HepG2 (cell line): ENCODE measurements at regions not wholly inside any gene's neighbourhood (a gene's known extent, or its start where the extent isn't known, plus 50 kb on each side); places are given as distances from the start of the nearest gene placed in this dataset.
A peak's percentile ranks its signal among the peaks of the same experiment; 100 is the strongest.

Source experiments
- CEBPB ChIP-seq: IDR thresholded peaks from 2 replicates; pipeline ENCODE4 v1.6.1; 2011; ENCODE audit warnings: low read depth, low read length, improper control_type of control experiment, borderline replicate concordance
- HDAC1 ChIP-seq: sonication (generic); formaldehyde crosslinking; IDR thresholded peaks from 2 replicates; pipeline ENCODE4 v1.5.1; 2020; ENCODE audit warnings: mild to moderate bottlenecking, missing genetic modification reagents
- MBD4 ChIP-seq: IDR thresholded peaks from 2 replicates; pipeline ENCODE4 v1.6.1; 2012; ENCODE audit warnings: low read length, inconsistent platforms, borderline replicate concordance
- MXD4 ChIP-seq: IDR thresholded peaks from 2 replicates; pipeline ENCODE4 v1.6.1; 2016; ENCODE audit warnings: mild to moderate bottlenecking, missing biosample characterization, missing genetic modification reagents
- MYNN ChIP-seq: sonication (generic); formaldehyde crosslinking; IDR thresholded peaks from 2 replicates; pipeline ENCODE4 v1.4.0; 2020; ENCODE audit warnings: mild to moderate bottlenecking, low read depth, missing genetic modification reagents
- MYPOP ChIP-seq: sonication (generic); formaldehyde crosslinking; IDR thresholded peaks from 2 replicates; pipeline ENCODE4 v1.8.1; 2023; ENCODE audit warnings: mild to moderate bottlenecking, moderate library complexity, missing genetic modification reagents
- SSRP1 ChIP-seq: IDR thresholded peaks from 2 replicates; pipeline ENCODE4 v1.6.1; 2016; ENCODE audit warnings: control low read depth
- ZBTB7A ChIP-seq: sonication (generic); formaldehyde crosslinking; IDR thresholded peaks from 2 replicates; pipeline ENCODE4 v1.8.0; 2022; ENCODE audit warnings: mild to moderate bottlenecking, missing genetic modification reagents
- ZNF17 ChIP-seq: sonication (generic); formaldehyde crosslinking; IDR thresholded peaks from 2 replicates; pipeline ENCODE4 v1.5.0; 2020; ENCODE audit warnings: mild to moderate bottlenecking, missing genetic modification reagents
- ZNF354B ChIP-seq: sonication (generic); formaldehyde crosslinking; IDR thresholded peaks from 2 replicates; pipeline ENCODE4 v1.8.0; 2022; ENCODE audit warnings: mild to moderate bottlenecking, missing genetic modification reagents
- ZNF367 ChIP-seq: sonication (generic); formaldehyde crosslinking; IDR thresholded peaks from 2 replicates; pipeline ENCODE4 v1.4.0; 2020; ENCODE audit warnings: missing genetic modification reagents, borderline replicate concordance
- ZNF564 ChIP-seq: sonication (generic); formaldehyde crosslinking; IDR thresholded peaks from 2 replicates; pipeline ENCODE4 v1.8.1; 2023; ENCODE audit warnings: mild to moderate bottlenecking, missing genetic modification reagents
- ZNF724P ChIP-seq: sonication (generic); formaldehyde crosslinking; IDR thresholded peaks from 2 replicates; pipeline ENCODE4 v1.8.0; 2022; ENCODE audit warnings: missing genetic modification reagents, borderline replicate concordance
- ZZZ3 ChIP-seq: sonication (generic); formaldehyde crosslinking; IDR thresholded peaks from 2 replicates; pipeline ENCODE4 v1.4.0; 2020; ENCODE audit warnings: missing genetic modification reagents, mild to moderate bottlenecking, borderline replicate concordance
- TF ChIP-seq, protein P1 (sequence below): sonication (generic); formaldehyde crosslinking; IDR thresholded peaks from 2 replicates; pipeline ENCODE4 v1.9.0; 2021; ENCODE audit warnings: missing genetic modification reagents, mild to moderate bottlenecking, borderline replicate concordance
- TF ChIP-seq, protein P2 (sequence below): sonication (generic); formaldehyde crosslinking; IDR thresholded peaks from 2 replicates; pipeline ENCODE4 v1.4.0; 2020; ENCODE audit warnings: missing genetic modification reagents
- TF ChIP-seq, protein P3 (sequence below): IDR thresholded peaks from 2 replicates; pipeline ENCODE4 v1.6.1; 2016; ENCODE audit warnings: low read depth
- TF ChIP-seq, protein P4 (sequence below): sonication (generic); formaldehyde crosslinking; IDR thresholded peaks from 2 replicates; pipeline ENCODE4 v1.4.0; 2020; ENCODE audit warnings: mild to moderate bottlenecking, missing genetic modification reagents

DNA sequence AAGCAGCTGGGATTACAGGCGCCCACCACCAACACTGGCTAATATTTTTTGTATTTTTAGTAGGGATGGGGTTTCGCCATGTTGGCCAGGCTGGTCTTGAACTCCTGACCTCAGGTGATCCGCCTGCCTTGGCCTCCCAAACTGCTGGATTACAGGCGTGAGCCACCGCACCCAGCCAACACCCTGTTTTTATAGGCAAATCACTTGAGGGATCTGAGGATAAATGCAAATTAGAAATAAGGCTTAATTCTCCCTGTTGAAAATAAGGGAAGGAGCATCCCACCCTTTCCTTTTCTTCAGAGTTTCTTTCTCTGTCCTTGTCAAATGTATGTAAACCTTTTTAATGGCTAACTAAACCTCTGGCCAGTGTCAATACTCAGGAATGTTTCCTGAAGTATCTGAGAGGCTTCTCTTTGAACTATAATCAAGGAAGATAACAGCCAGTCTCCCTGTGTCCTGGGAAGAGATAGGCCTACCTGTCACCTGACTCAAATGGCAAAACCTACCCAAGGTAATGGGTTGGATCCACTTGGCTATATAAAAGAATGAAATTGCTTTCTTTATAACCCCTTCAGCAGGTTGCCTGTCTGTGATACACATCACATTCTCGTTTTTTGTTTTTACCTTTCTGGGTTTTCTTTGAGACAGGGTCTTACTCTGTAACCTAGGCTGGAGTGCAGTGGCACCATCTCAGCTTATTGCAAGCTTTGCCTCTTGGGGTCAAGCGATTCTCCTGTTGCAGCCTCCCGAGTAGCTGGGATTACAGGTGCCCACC, 64.5 kb upstream of the TNFAIP3 start (continued):
- TF ChIP-seq ZNF564, result no peak
- no peak for TF ChIP-seq MXD4
- TF ChIP-seq MYPOP (CRISPR knock-in tag), result no peak
- TF ChIP-seq MBD4, result no peak
- TF ChIP-seq, protein P1, sequence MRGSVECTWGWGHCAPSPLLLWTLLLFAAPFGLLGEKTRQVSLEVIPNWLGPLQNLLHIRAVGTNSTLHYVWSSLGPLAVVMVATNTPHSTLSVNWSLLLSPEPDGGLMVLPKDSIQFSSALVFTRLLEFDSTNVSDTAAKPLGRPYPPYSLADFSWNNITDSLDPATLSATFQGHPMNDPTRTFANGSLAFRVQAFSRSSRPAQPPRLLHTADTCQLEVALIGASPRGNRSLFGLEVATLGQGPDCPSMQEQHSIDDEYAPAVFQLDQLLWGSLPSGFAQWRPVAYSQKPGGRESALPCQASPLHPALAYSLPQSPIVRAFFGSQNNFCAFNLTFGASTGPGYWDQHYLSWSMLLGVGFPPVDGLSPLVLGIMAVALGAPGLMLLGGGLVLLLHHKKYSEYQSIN (CRISPR knock-in tag), result no peak
- TF ChIP-seq HDAC1 (CRISPR knock-in tag), result peak; percentile 47; the same call in 1 of the 2 replicates
- no peak for TF ChIP-seq ZNF367 (CRISPR knock-in tag)
- TF ChIP-seq, protein P2, sequence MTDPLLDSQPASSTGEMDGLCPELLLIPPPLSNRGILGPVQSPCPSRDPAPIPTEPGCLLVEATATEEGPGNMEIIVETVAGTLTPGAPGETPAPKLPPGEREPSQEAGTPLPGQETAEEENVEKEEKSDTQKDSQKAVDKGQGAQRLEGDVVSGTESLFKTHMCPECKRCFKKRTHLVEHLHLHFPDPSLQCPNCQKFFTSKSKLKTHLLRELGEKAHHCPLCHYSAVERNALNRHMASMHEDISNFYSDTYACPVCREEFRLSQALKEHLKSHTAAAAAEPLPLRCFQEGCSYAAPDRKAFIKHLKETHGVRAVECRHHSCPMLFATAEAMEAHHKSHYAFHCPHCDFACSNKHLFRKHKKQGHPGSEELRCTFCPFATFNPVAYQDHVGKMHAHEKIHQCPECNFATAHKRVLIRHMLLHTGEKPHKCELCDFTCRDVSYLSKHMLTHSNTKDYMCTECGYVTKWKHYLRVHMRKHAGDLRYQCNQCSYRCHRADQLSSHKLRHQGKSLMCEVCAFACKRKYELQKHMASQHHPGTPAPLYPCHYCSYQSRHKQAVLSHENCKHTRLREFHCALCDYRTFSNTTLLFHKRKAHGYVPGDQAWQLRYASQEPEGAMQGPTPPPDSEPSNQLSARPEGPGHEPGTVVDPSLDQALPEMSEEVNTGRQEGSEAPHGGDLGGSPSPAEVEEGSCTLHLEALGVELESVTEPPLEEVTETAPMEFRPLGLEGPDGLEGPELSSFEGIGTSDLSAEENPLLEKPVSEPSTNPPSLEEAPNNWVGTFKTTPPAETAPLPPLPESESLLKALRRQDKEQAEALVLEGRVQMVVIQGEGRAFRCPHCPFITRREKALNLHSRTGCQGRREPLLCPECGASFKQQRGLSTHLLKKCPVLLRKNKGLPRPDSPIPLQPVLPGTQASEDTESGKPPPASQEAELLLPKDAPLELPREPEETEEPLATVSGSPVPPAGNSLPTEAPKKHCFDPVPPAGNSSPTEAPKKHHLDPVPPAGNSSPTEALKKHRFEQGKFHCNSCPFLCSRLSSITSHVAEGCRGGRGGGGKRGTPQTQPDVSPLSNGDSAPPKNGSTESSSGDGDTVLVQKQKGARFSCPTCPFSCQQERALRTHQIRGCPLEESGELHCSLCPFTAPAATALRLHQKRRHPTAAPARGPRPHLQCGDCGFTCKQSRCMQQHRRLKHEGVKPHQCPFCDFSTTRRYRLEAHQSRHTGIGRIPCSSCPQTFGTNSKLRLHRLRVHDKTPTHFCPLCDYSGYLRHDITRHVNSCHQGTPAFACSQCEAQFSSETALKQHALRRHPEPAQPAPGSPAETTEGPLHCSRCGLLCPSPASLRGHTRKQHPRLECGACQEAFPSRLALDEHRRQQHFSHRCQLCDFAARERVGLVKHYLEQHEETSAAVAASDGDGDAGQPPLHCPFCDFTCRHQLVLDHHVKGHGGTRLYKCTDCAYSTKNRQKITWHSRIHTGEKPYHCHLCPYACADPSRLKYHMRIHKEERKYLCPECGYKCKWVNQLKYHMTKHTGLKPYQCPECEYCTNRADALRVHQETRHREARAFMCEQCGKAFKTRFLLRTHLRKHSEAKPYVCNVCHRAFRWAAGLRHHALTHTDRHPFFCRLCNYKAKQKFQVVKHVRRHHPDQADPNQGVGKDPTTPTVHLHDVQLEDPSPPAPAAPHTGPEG (CRISPR knock-in tag), result no peak
- TF ChIP-seq CEBPB, result no peak
- TF ChIP-seq, protein P3, sequence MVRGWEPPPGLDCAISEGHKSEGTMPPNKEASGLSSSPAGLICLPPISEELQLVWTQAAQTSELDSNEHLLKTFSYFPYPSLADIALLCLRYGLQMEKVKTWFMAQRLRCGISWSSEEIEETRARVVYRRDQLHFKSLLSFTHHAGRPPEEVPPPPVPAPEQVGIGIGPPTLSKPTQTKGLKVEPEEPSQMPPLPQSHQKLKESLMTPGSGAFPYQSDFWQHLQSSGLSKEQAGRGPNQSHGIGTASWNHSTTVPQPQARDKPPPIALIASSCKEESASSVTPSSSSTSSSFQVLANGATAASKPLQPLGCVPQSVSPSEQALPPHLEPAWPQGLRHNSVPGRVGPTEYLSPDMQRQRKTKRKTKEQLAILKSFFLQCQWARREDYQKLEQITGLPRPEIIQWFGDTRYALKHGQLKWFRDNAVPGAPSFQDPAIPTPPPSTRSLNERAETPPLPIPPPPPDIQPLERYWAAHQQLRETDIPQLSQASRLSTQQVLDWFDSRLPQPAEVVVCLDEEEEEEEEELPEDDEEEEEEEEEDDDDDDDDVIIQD (CRISPR knock-in tag), result peak; percentile 63; the same call in 1 of the 2 replicates
- no peak for TF ChIP-seq MYNN (CRISPR knock-in tag)
- TF ChIP-seq ZNF724P, result no peak
- no peak for TF ChIP-seq ZZZ3
- no peak for TF ChIP-seq SSRP1 (CRISPR knock-in tag)
- TF ChIP-seq ZNF17 (CRISPR knock-in tag), result no peak
- TF ChIP-seq ZNF354B (CRISPR knock-in tag), result no peak
- TF ChIP-seq, protein P4, sequence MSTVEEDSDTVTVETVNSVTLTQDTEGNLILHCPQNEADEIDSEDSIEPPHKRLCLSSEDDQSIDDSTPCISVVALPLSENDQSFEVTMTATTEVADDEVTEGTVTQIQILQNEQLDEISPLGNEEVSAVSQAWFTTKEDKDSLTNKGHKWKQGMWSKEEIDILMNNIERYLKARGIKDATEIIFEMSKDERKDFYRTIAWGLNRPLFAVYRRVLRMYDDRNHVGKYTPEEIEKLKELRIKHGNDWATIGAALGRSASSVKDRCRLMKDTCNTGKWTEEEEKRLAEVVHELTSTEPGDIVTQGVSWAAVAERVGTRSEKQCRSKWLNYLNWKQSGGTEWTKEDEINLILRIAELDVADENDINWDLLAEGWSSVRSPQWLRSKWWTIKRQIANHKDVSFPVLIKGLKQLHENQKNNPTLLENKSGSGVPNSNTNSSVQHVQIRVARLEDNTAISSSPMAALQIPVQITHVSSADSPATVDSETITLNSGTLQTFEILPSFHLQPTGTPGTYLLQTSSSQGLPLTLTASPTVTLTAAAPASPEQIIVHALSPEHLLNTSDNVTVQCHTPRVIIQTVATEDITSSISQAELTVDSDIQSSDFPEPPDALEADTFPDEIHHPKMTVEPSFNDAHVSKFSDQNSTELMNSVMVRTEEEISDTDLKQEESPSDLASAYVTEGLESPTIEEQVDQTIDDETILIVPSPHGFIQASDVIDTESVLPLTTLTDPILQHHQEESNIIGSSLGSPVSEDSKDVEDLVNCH (CRISPR knock-in tag), result no peak
- no peak for TF ChIP-seq ZBTB7A (CRISPR knock-in tag)
